K562 (cell line): ENCODE measurements at regions not wholly inside any gene's neighbourhood (a gene's known extent, or its start where the extent isn't known, plus 50 kb on each side); places are given as distances from the start of the nearest gene placed in this dataset.

Experiments
- ATAC-seq: fragments of 200-7000 bp; cut with Tn5 transposase; 3 replicates; pipeline ENCODE4 v1.9.1; 2020; ENCODE audit warnings: moderate library complexity
- BruUV-seq: library from RNA; stranded (reverse); fragments of 400-500 nt; replicated peaks from 2 replicates; lab custom pipeline; 2021; lab: Mats Ljungman, UMichigan
- CTCF ChIA-PET: fragments of 300-600 bp; formaldehyde crosslinking; extraction: SDS; loops from one replicate; lab custom pipeline; 2021; ENCODE audit warnings: low intra/inter-chr PET ratio; lab: Yijun Ruan, JAX
- POLR2A ChIA-PET: fragments of 300-600, 350-650 bp; sonication (Branson Sonifier 250); formaldehyde crosslinking; extraction: SDS; loops from one replicate; lab custom pipeline; 2021; ENCODE audit warnings: antibody characterized with exemption, inconsistent platforms; lab: Yijun Ruan, JAX
- DNase-seq, 4 experiments: peaks; one replicate each; pipeline versions ENCODE4 v3.0.0 to v3.0.0-alpha.2; 2011 to 2018; ENCODE audit warnings: low spot score in 3 of 4, mixed read lengths in 3 of 4; ENCODE audit errors: extremely low read depth in 1 of 4
- FAIRE-seq: peaks from 2 replicates; lab custom pipeline; 2011; peaks lifted over from hg19 to GRCh38; lab: Jason Lieb, UNC
- H2AFZ ChIP-seq: 2 replicates; pipeline ENCODE4 v1.6.0; 2011; ENCODE audit warnings: low read depth, low read length, control low read depth, inconsistent platforms
- H3K27ac ChIP-seq: fragments of 200-600 bp; 3 replicates; pipeline ENCODE4 v1.8.0; 2011; ENCODE audit warnings: low read depth, mild to moderate bottlenecking, control low read depth, inconsistent platforms, low read length, moderate library complexity, mixed read lengths; ENCODE audit errors: extremely low read depth
- H3K27me3 ChIP-seq, 2 experiments: fragments of 300-600 bp in 1 of 2; 2 replicates in 1 of 2; 3 replicates in 1 of 2; pipeline versions ENCODE4 v1.6.0 to v1.8.0; 2011; ENCODE audit warnings: inconsistent platforms in 2 of 2, low read length in 2 of 2, mild to moderate bottlenecking in 1 of 2, mixed read lengths in 1 of 2, moderate library complexity in 1 of 2; ENCODE audit not compliant: control insufficient read depth in 2 of 2, insufficient read depth in 2 of 2
- H3K36me3 ChIP-seq: fragments of 300-600 bp; 3 replicates; pipeline ENCODE4 v1.8.0; 2011; ENCODE audit warnings: mild to moderate bottlenecking, low read length, inconsistent platforms; ENCODE audit not compliant: control insufficient read depth, insufficient read depth
- H3K4me1 ChIP-seq, 2 experiments: fragments of 200-600 bp in 1 of 2; replicated peaks in 1 of 2; 2 replicates in 1 of 2; 3 replicates in 1 of 2; pipeline versions ENCODE4 v1.5.1 to v1.8.0; 2011; ENCODE audit warnings: inconsistent platforms in 2 of 2, low read length in 2 of 2, mild to moderate bottlenecking in 1 of 2, mixed read lengths in 1 of 2, moderate library complexity in 1 of 2; ENCODE audit not compliant: control insufficient read depth in 2 of 2, insufficient read depth in 2 of 2
- H3K4me2 ChIP-seq: 2 replicates; pipeline ENCODE4 v1.6.1; 2011; ENCODE audit warnings: low read length, control low read depth, inconsistent platforms, mixed read lengths; ENCODE audit not compliant: insufficient read depth
- H3K4me3 ChIP-seq: fragments of 200-600 bp; sonication (generic), shearing (Covaris generic); 2 replicates; pipeline ENCODE4 v1.5.1; 2016; ENCODE audit warnings: control low read depth, inconsistent platforms
- H3K79me2 ChIP-seq: fragments of 200-600 bp; 3 replicates; pipeline ENCODE4 v1.8.0; 2011; ENCODE audit warnings: low read length, inconsistent platforms; ENCODE audit not compliant: control insufficient read depth, insufficient read depth
- H3K9ac ChIP-seq, 2 experiments: 2 replicates each; pipeline versions ENCODE4 v1.6.0 to v1.6.1; 2011; ENCODE audit warnings: low read depth in 2 of 2, low read length in 2 of 2, control low read depth in 1 of 2, inconsistent platforms in 1 of 2, mild to moderate bottlenecking in 1 of 2, mixed read lengths in 1 of 2; ENCODE audit not compliant: insufficient read depth in 1 of 2
- H3K9me1 ChIP-seq: one replicate; pipeline ENCODE4 v1.6.0; 2011; ENCODE audit warnings: inconsistent platforms, mild to moderate bottlenecking, low read length, moderate library complexity; ENCODE audit not compliant: control insufficient read depth, insufficient read depth
- H3K9me3 ChIP-seq: replicated peaks from 2 replicates; pipeline ENCODE4 v1.5.1; 2011; ENCODE audit warnings: low read depth, low read length, inconsistent platforms; ENCODE audit not compliant: control insufficient read depth, insufficient read depth
- H4K20me1 ChIP-seq: replicated peaks from 2 replicates; pipeline ENCODE4 v1.6.1; 2011; ENCODE audit warnings: low read length, inconsistent platforms, mixed read lengths; ENCODE audit not compliant: control insufficient read depth, insufficient read depth
- BRD4 ChIP-seq: fragments of 200-600 bp; sonication (generic); IDR thresholded peaks from 2 replicates; pipeline ENCODE4 v1.6.1; 2017; ENCODE audit warnings: inconsistent platforms
- CAMTA2 ChIP-seq: fragments of 250-450 bp; sonication (Bioruptor Pico); conservative IDR thresholded peaks from 2 replicates; pipeline ENCODE4 v1.5.1; 2022
- CBFB ChIP-seq: sonication (generic); formaldehyde crosslinking; IDR thresholded peaks from 2 replicates; pipeline ENCODE4 v1.4.0; 2020; ENCODE audit warnings: mild to moderate bottlenecking, missing genetic modification reagents
- CEBPB ChIP-seq: fragments of 450-650 bp; IDR thresholded peaks from 2 replicates; pipeline ENCODE4 v1.6.1; 2016; ENCODE audit warnings: missing genetic modification characterization, missing compliant biosample characterization
- ETS2 ChIP-seq: IDR thresholded peaks from 2 replicates; pipeline ENCODE4 v1.6.1; 2016; ENCODE audit warnings: borderline replicate concordance, missing genetic modification characterization, mild to moderate bottlenecking, moderate library complexity, missing compliant biosample characterization; ENCODE audit not compliant: poor library complexity, severe bottlenecking
- GATA2 ChIP-seq: sonication (generic); formaldehyde crosslinking; IDR thresholded peaks from 2 replicates; pipeline ENCODE4 v1.4.0; 2020; ENCODE audit warnings: mild to moderate bottlenecking, missing genetic modification reagents
- HLTF ChIP-seq: fragments of 450-650 bp; IDR thresholded peaks from 2 replicates; pipeline ENCODE4 v1.6.1; 2016
- NFIC ChIP-seq: fragments of 450-650 bp; IDR thresholded peaks from 2 replicates; pipeline ENCODE4 v1.6.1; 2017; ENCODE audit warnings: mild to moderate bottlenecking, inconsistent platforms
- POLR2A ChIP-seq: fragments of 450-650 bp; conservative IDR thresholded peaks from 2 replicates; pipeline ENCODE4 v1.6.1; 2016
- ZNF140 ChIP-seq: fragments of 250-450 bp; sonication (Bioruptor Pico); IDR thresholded peaks from 2 replicates; pipeline ENCODE4 v1.8.0; 2021; ENCODE audit warnings: moderate library complexity, mild to moderate bottlenecking, inconsistent platforms
- ZNF212 ChIP-seq: fragments of 450-650 bp; formaldehyde crosslinking; IDR thresholded peaks from 2 replicates; pipeline ENCODE4 v1.4.0; 2020; ENCODE audit warnings: mild to moderate bottlenecking
- WGBS: fragments of 100-300 bp; shearing (Covaris generic); methylation state at CpG from one replicate; pipeline ENCODE4 v1.1.6; 2016; ENCODE audit warnings: low coverage, mixed read lengths; ENCODE audit not compliant: insufficient coverage; ENCODE audit errors: missing lambda C conversion rate; 5-methylcytosine and 5-hydroxymethylcytosine counted together
- in situ Hi-C: fragments of 300-500 bp; cut with MboI; formaldehyde crosslinking; loops from 4 replicates; pipeline ENCODE4 v1.15.0; 2018; ENCODE audit warnings: inconsistent platforms, mixed read lengths
- intact Hi-C: fragments of 100-400 bp; cut with micrococcal nuclease; formaldehyde crosslinking; loops from 2 replicates; pipeline ENCODE4 v1.14.2; 2022
- TF ChIP-seq, protein P1 (sequence below): fragments of 200-400 bp; formaldehyde crosslinking; IDR thresholded peaks from 2 replicates; pipeline ENCODE4 v1.6.1; 2017; ENCODE audit warnings: mild to moderate bottlenecking, low read depth, low read length, moderate library complexity
- TF ChIP-seq, protein P2 (sequence below): fragments of 250-450 bp; sonication (Bioruptor Pico); IDR thresholded peaks from 2 replicates; pipeline ENCODE4 v1.8.0; 2022; ENCODE audit warnings: moderate library complexity, mild to moderate bottlenecking, inconsistent platforms
- TF ChIP-seq, protein P3 (sequence below): sonication (generic); formaldehyde crosslinking; IDR thresholded peaks from 2 replicates; pipeline ENCODE4 v1.8.0; 2022; ENCODE audit warnings: mild to moderate bottlenecking, missing genetic modification reagents

DNA sequence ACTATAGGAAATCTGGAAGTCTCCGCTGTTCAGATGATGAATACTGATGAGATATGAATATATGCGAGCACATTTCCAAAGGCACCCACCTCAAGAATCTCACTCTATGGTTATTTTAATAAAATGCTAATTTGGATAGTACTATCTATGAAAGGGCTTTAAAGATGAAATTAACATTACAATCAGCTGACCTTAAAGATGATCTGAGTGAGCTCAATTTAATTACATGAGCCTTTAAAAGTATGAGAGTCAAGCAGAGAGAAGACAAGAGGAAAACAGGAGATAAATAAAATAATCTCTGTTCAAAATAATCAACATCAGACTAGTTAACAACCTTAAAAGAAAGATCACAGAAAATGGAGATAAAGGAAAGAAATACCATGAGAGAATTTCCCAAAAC lies 474.1 kb upstream of the TUSC1 start:
- no CpG with 5 or more reads among the region's 2 CpGs for WGBS
- no TSS peak for BruUV-seq
- in situ Hi-C loops, result no loop called here
- Histone ChIP-seq H3K9me3 (no peaks in the 10 kb centered on the region), H3K27ac (no peak overlapping the region), H3K79me2 (no peaks in the 10 kb centered on the region), H3K4me1 (no peaks in the 10 kb centered on the region), H3K4me3 (no peak overlapping the region)
- DNase-seq, result no peak
- ATAC-seq, result no peak
- FAIRE-seq, result no peak
- POLR2A ChIA-PET, result no interaction called here
- TF ChIP-seq CEBPB (tag), result no peak
- no peak for TF ChIP-seq HLTF
- TF ChIP-seq ZNF140 (CRISPR knock-in tag), result no peak
- TF ChIP-seq, protein P1, sequence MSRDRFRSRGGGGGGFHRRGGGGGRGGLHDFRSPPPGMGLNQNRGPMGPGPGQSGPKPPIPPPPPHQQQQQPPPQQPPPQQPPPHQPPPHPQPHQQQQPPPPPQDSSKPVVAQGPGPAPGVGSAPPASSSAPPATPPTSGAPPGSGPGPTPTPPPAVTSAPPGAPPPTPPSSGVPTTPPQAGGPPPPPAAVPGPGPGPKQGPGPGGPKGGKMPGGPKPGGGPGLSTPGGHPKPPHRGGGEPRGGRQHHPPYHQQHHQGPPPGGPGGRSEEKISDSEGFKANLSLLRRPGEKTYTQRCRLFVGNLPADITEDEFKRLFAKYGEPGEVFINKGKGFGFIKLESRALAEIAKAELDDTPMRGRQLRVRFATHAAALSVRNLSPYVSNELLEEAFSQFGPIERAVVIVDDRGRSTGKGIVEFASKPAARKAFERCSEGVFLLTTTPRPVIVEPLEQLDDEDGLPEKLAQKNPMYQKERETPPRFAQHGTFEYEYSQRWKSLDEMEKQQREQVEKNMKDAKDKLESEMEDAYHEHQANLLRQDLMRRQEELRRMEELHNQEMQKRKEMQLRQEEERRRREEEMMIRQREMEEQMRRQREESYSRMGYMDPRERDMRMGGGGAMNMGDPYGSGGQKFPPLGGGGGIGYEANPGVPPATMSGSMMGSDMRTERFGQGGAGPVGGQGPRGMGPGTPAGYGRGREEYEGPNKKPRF, result no peak
- no peak for TF ChIP-seq CBFB
- TF ChIP-seq, protein P2, sequence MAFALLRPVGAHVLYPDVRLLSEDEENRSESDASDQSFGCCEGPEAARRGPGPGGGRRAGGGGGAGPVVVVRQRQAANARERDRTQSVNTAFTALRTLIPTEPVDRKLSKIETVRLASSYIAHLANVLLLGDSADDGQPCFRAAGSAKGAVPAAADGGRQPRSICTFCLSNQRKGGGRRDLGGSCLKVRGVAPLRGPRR (CRISPR knock-in tag), result no peak
- TF ChIP-seq BRD4, result no peak
- no peak for TF ChIP-seq NFIC
- no peak for TF ChIP-seq POLR2A
- no peak for TF ChIP-seq GATA2 (CRISPR knock-in tag)
- TF ChIP-seq, protein P3, sequence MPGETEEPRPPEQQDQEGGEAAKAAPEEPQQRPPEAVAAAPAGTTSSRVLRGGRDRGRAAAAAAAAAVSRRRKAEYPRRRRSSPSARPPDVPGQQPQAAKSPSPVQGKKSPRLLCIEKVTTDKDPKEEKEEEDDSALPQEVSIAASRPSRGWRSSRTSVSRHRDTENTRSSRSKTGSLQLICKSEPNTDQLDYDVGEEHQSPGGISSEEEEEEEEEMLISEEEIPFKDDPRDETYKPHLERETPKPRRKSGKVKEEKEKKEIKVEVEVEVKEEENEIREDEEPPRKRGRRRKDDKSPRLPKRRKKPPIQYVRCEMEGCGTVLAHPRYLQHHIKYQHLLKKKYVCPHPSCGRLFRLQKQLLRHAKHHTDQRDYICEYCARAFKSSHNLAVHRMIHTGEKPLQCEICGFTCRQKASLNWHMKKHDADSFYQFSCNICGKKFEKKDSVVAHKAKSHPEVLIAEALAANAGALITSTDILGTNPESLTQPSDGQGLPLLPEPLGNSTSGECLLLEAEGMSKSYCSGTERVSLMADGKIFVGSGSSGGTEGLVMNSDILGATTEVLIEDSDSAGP (CRISPR knock-in tag), result no peak
- TF ChIP-seq CAMTA2 (CRISPR knock-in tag), result no peak
- TF ChIP-seq ETS2, result no peak
- TF ChIP-seq ZNF212 (CRISPR knock-in tag), result no peak
- TF ChIP-seq, all 486 proteins: peak for 0
- intact Hi-C loops, result no loop called here
- H3K36me3 ChIP-seq, result no peaks in the 10 kb centered on the region
- H3K9ac ChIP-seq, result no peak overlapping the region
- CTCF ChIA-PET, result no interaction called here
- no peaks in the 10 kb centered on the region for H3K27me3 ChIP-seq
- no peak overlapping the region for H2AFZ ChIP-seq
- no peaks in the 10 kb centered on the region for H3K9me1 ChIP-seq
- H3K4me2 ChIP-seq, result no peak overlapping the region
- H4K20me1 ChIP-seq, result no peaks in the 10 kb centered on the region
